H1 (cell line): ENCODE measurements at regions not wholly inside any gene's neighbourhood (a gene's known extent, or its start where the extent isn't known, plus 50 kb on each side); places are given as distances from the start of the nearest gene placed in this dataset.

Source experiments
- BCL11A ChIP-seq, 2 experiments: IDR thresholded peaks; one replicate each; pipeline ENCODE4 v1.6.1; 2011; ENCODE audit warnings: low read depth in 2 of 2, low read length in 2 of 2, mild to moderate bottlenecking in 2 of 2
- CEBPB ChIP-seq: IDR thresholded peaks from 2 replicates; pipeline ENCODE4 v1.6.1; 2012; ENCODE audit warnings: low read depth, low read length
- CHD2 ChIP-seq: IDR thresholded peaks from 2 replicates; pipeline ENCODE4 v1.6.1; 2012; ENCODE audit warnings: low read length, improper control_type of control experiment
- CHD7 ChIP-seq: fragments of 300-600 bp; sonication (generic); IDR thresholded peaks from 2 replicates; pipeline ENCODE4 v1.7.1; 2012; ENCODE audit warnings: low read length, moderate library complexity, mild to moderate bottlenecking, inconsistent platforms; ENCODE audit not compliant: insufficient replicate concordance
- HDAC2 ChIP-seq, 2 experiments: fragments of 300-600 bp in 1 of 2; sonication (generic) in 1 of 2; IDR thresholded peaks; 2 replicates each; pipeline ENCODE4 v1.6.1; 2011 to 2012; ENCODE audit warnings: low read depth in 2 of 2, low read length in 2 of 2, mild to moderate bottlenecking in 2 of 2, moderate library complexity in 2 of 2, borderline replicate concordance in 1 of 2, inconsistent platforms in 1 of 2
- NANOG ChIP-seq: IDR thresholded peaks from 2 replicates; pipeline ENCODE4 v1.6.1; 2011; ENCODE audit warnings: low read length, low read depth, mild to moderate bottlenecking, inconsistent platforms; ENCODE audit not compliant: insufficient read depth, poor library complexity, severe bottlenecking
- PHF8 ChIP-seq: fragments of 200-600 bp; sonication (generic); conservative IDR thresholded peaks from 2 replicates; pipeline ENCODE4 v1.7.1; 2012; ENCODE audit warnings: low read depth, mild to moderate bottlenecking, inconsistent platforms, low read length, moderate library complexity
- RFX5 ChIP-seq: IDR thresholded peaks from 2 replicates; pipeline ENCODE4 v1.6.1; 2011; ENCODE audit warnings: low read depth, low read length, improper control_type of control experiment, borderline replicate concordance
- TF ChIP-seq, protein P1 (sequence below), 3 experiments: IDR thresholded peaks; 1 replicate in 2 of 3; 2 replicates in 1 of 3; pipeline versions ENCODE4 v1.5.1 to v1.6.1; 2011; ENCODE audit warnings: low read length in 3 of 3, mild to moderate bottlenecking in 3 of 3, inconsistent platforms in 2 of 3, low read depth in 1 of 3, moderate library complexity in 1 of 3; ENCODE audit not compliant: insufficient read depth in 1 of 3; ENCODE audit errors: control extremely low read depth in 1 of 3

GRCh38 chr2:157143901-157144300 is 113.6 kb upstream of the GALNT5 start (continued):
- TF ChIP-seq CHD7 (no peak), PHF8 (no peak), CHD2 (no peak), HDAC2 (IDR thresholded peaks at IDR 0.05; ENCODE audit: borderline replicate concordance in 1 of 2, low read depth in 2 of 2, low read length in 2 of 2) (no peak), NANOG (no peak), BCL11A (IDR thresholded peaks at IDR 0.05; ENCODE audit: low read depth in 2 of 2, low read length in 2 of 2) (no peak), CEBPB (no peak), RFX5 (no peak)
- TF ChIP-seq, protein P1, sequence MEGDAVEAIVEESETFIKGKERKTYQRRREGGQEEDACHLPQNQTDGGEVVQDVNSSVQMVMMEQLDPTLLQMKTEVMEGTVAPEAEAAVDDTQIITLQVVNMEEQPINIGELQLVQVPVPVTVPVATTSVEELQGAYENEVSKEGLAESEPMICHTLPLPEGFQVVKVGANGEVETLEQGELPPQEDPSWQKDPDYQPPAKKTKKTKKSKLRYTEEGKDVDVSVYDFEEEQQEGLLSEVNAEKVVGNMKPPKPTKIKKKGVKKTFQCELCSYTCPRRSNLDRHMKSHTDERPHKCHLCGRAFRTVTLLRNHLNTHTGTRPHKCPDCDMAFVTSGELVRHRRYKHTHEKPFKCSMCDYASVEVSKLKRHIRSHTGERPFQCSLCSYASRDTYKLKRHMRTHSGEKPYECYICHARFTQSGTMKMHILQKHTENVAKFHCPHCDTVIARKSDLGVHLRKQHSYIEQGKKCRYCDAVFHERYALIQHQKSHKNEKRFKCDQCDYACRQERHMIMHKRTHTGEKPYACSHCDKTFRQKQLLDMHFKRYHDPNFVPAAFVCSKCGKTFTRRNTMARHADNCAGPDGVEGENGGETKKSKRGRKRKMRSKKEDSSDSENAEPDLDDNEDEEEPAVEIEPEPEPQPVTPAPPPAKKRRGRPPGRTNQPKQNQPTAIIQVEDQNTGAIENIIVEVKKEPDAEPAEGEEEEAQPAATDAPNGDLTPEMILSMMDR (IDR thresholded peaks at IDR 0.05; ENCODE audit: control extremely low read depth in 1 of 3, insufficient read depth in 1 of 3, low read depth in 1 of 3, low read length in 3 of 3), result no peak
